ENCODE measurements at regions not wholly inside any gene's neighbourhood (a gene's known extent, or its start where the extent isn't known, plus 50 kb on each side); places are given as distances from the start of the nearest gene placed in this dataset.

GRCh38 chrX:94742772-94743171, 1068.8 kb downstream of the FAM133A start:
- TF ChIP-seq CTCF (IDR thresholded peaks at IDR 0.05; ENCODE audit: insufficient read depth, low read length, poor library complexity, severe bottlenecking) = no peak
- Histone ChIP-seq H3K4me3 (ENCODE audit: low read depth, low read length) (no peak overlapping the region), H3K36me3 (ENCODE audit: control insufficient read depth, insufficient read depth, low read length) (no peaks in the 10 kb centered on the region), H3K27me3 (ENCODE audit: control insufficient read depth, insufficient read depth, low read length) (no peaks in the 10 kb centered on the region)
- DNase-seq (ENCODE audit: low read depth) = no peak

- no peak for DNase-seq (ENCODE audit: low read depth)
- no peak for TF ChIP-seq CTCF (IDR thresholded peaks at IDR 0.05; ENCODE audit: insufficient read depth, low read length, poor library complexity, severe bottlenecking)
- no peaks in the 10 kb centered on the region for H3K36me3 ChIP-seq (ENCODE audit: control insufficient read depth, insufficient read depth, low read length)
- no peaks in the 10 kb centered on the region for H3K27me3 ChIP-seq (ENCODE audit: control insufficient read depth, insufficient read depth, low read length)
- no peak overlapping the region for H3K4me3 ChIP-seq (ENCODE audit: low read depth, low read length)
Observed at GRCh38 chrX:94743478-94743877, 1069.5 kb downstream of the FAM133A start.

GRCh38 chrX:94744786-94745185, 1070.8 kb downstream of the FAM133A start:
- H3K36me3 ChIP-seq (ENCODE audit: control insufficient read depth, insufficient read depth, low read length) = no peaks in the 10 kb centered on the region
- DNase-seq (ENCODE audit: low read depth) = no peak
- no peak overlapping the region for H3K4me3 ChIP-seq (ENCODE audit: low read depth, low read length)
- H3K27me3 ChIP-seq (ENCODE audit: control insufficient read depth, insufficient read depth, low read length) = no peaks in the 10 kb centered on the region
- TF ChIP-seq CTCF (IDR thresholded peaks at IDR 0.05; ENCODE audit: insufficient read depth, low read length, poor library complexity, severe bottlenecking) = no peak

- TF ChIP-seq CTCF (IDR thresholded peaks at IDR 0.05; ENCODE audit: insufficient read depth, low read length, poor library complexity, severe bottlenecking) = no peak
- no peaks in the 10 kb centered on the region for H3K36me3 ChIP-seq (ENCODE audit: control insufficient read depth, insufficient read depth, low read length)
- DNase-seq (ENCODE audit: low read depth) = no peak
- H3K4me3 ChIP-seq (ENCODE audit: low read depth, low read length) = no peak overlapping the region
- H3K27me3 ChIP-seq (ENCODE audit: control insufficient read depth, insufficient read depth, low read length) = no peaks in the 10 kb centered on the region
Observed at GRCh38 chrX:94751611-94752010, 1077.6 kb downstream of the FAM133A start.

GRCh38 chrX:94752434-94753169, 1078.6 kb downstream of the FAM133A start:
- no peak for DNase-seq (ENCODE audit: low read depth)
- Histone ChIP-seq H3K36me3 (ENCODE audit: control insufficient read depth, insufficient read depth, low read length) (no peaks in the 10 kb centered on the region), H3K4me3 (ENCODE audit: low read depth, low read length) (no peak overlapping the region), H3K27me3 (ENCODE audit: control insufficient read depth, insufficient read depth, low read length) (no peaks in the 10 kb centered on the region)
- no peak for TF ChIP-seq CTCF (IDR thresholded peaks at IDR 0.05; ENCODE audit: insufficient read depth, low read length, poor library complexity, severe bottlenecking)

- no peak for DNase-seq (ENCODE audit: low read depth)
- H3K4me3 ChIP-seq (ENCODE audit: low read depth, low read length) = no peak overlapping the region
- no peak for TF ChIP-seq CTCF (IDR thresholded peaks at IDR 0.05; ENCODE audit: insufficient read depth, low read length, poor library complexity, severe bottlenecking)
- no peaks in the 10 kb centered on the region for H3K36me3 ChIP-seq (ENCODE audit: control insufficient read depth, insufficient read depth, low read length)
- H3K27me3 ChIP-seq (ENCODE audit: control insufficient read depth, insufficient read depth, low read length) = no peaks in the 10 kb centered on the region
Observed at GRCh38 chrX:94758130-94758529, 1084.1 kb downstream of the FAM133A start.
